ENCODE measurements at regions not wholly inside any gene's neighbourhood (a gene's known extent, or its start where the extent isn't known, plus 50 kb on each side); places are given as distances from the start of the nearest gene placed in this dataset.

DNA sequence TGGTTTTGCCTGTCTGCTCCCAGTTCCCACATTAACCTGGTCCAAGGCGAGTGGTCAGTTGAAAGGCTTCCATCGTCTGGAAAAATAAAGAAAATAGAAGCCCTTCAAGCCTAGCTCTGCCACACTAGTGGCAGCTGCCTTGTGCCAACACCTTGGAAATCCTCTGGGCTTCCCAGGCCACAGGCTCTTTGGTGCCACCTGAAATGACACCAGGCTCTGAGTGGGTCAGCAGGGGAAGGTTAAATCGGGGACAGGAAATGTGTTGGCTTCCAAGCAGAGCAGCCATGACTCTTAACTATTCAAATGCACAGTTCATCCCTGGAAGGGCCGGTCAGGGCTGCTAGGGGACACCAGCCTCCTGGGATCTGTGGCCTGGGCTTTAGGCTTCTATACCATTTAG is 558.7 kb downstream of the MATN1 start (continued):
- TF ChIP-seq, protein P1, sequence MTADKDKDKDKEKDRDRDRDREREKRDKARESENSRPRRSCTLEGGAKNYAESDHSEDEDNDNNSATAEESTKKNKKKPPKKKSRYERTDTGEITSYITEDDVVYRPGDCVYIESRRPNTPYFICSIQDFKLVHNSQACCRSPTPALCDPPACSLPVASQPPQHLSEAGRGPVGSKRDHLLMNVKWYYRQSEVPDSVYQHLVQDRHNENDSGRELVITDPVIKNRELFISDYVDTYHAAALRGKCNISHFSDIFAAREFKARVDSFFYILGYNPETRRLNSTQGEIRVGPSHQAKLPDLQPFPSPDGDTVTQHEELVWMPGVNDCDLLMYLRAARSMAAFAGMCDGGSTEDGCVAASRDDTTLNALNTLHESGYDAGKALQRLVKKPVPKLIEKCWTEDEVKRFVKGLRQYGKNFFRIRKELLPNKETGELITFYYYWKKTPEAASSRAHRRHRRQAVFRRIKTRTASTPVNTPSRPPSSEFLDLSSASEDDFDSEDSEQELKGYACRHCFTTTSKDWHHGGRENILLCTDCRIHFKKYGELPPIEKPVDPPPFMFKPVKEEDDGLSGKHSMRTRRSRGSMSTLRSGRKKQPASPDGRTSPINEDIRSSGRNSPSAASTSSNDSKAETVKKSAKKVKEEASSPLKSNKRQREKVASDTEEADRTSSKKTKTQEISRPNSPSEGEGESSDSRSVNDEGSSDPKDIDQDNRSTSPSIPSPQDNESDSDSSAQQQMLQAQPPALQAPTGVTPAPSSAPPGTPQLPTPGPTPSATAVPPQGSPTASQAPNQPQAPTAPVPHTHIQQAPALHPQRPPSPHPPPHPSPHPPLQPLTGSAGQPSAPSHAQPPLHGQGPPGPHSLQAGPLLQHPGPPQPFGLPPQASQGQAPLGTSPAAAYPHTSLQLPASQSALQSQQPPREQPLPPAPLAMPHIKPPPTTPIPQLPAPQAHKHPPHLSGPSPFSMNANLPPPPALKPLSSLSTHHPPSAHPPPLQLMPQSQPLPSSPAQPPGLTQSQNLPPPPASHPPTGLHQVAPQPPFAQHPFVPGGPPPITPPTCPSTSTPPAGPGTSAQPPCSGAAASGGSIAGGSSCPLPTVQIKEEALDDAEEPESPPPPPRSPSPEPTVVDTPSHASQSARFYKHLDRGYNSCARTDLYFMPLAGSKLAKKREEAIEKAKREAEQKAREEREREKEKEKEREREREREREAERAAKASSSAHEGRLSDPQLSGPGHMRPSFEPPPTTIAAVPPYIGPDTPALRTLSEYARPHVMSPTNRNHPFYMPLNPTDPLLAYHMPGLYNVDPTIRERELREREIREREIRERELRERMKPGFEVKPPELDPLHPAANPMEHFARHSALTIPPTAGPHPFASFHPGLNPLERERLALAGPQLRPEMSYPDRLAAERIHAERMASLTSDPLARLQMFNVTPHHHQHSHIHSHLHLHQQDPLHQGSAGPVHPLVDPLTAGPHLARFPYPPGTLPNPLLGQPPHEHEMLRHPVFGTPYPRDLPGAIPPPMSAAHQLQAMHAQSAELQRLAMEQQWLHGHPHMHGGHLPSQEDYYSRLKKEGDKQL (CRISPR knock-in tag; IDR thresholded peaks at IDR 0.05; ENCODE audit: low read depth): no peak
- TF ChIP-seq KLF13 (CRISPR knock-in tag; IDR thresholded peaks at IDR 0.05) (no peak), FOXA1 (IDR thresholded peaks at IDR 0.05) (no peak), FOXA1 (CRISPR knock-in tag; IDR thresholded peaks at IDR 0.05) (no peak)
- TF ChIP-seq, protein P2, sequence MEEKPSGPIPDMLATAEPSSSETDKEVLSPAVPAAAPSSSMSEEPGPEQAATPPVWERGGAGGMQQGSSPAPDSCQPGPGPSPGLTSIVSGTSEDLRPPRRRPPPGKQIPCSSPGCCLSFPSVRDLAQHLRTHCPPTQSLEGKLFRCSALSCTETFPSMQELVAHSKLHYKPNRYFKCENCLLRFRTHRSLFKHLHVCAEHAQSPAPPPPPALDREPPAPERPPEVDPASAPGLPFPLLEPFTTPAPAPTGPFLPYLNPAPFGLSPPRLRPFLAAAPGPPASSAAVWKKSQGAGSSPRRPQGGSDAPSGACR (CRISPR knock-in tag; IDR thresholded peaks at IDR 0.05): no peak

DNA sequence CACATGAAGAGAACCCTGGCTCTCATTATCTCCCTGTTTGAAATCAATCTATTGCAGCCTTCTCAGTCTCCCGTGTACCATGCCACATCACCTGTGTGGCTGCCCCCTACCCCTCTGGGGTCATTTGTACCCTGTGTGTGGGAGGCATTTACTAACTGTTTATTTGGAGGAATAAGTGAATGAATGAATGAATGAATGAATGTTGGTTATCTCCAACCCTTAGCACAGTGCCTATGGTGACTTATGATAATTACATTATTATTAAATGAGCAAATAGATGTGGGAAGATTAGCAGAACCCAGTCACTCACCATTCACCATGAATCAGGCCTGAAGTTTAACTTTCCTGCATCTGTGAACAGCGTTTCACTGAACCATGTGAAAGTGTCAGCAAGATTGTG is 560.8 kb downstream of the MATN1 start:
- H3K79me2 ChIP-seq (ENCODE audit: insufficient read depth, low read length): no peaks in the 10 kb centered on the region
- H3K36me3 ChIP-seq (replicated peaks in 1 of 2; ENCODE audit: control insufficient read depth in 1 of 2, insufficient read depth in 2 of 2, low read length in 2 of 2): no peaks in the 10 kb centered on the region
- ChIA-PET CTCF (ENCODE audit: low intra/inter-chr PET ratio, low total read pairs) (no interaction called here), POLR2A (no interaction called here)
- no peaks in the 10 kb centered on the region for H3K9me3 ChIP-seq (ENCODE audit: low read length)
- H3K27me3 ChIP-seq (ENCODE audit: control insufficient read depth in 1 of 2, insufficient read depth in 2 of 2, low read length in 2 of 2): peaks cover 0 to 4% of the 10 kb centered on the region in 2 experiments; a peak in 2 of 5 replicates
- H3K4me1 ChIP-seq (ENCODE audit: insufficient read depth, low read length): no peaks in the 10 kb centered on the region
- in situ Hi-C loops (cut with HindIII; ENCODE audit: extremely low pct_ligation_motif_present, low pct_unique_long_range_greater_than_20kb): no loop called here
- 8% methylated on average over 2 of the region's 2 CpGs for WGBS (ENCODE audit: low lambda C conversion rate)
- BruUV-seq (replicated peaks): no TSS peak
- FAIRE-seq (no peak), ATAC-seq (no peak), DNase-seq (ENCODE audit: low spot score) (no peak)
- no peak overlapping the region for H3K9ac ChIP-seq (ENCODE audit: insufficient read depth, low read depth, low read length)
- no peak overlapping the region for H3K27ac ChIP-seq (ENCODE audit: extremely low read length, insufficient read depth, low read length)
- H3K4me3 ChIP-seq (replicated peaks in 1 of 3; ENCODE audit: insufficient read depth in 1 of 3, low read depth in 2 of 3, low read length in 3 of 3): no peak overlapping the region
- H3K4me2 ChIP-seq (ENCODE audit: low read depth, low read length): no peak overlapping the region
- intact Hi-C loops (cut with micrococcal nuclease; ENCODE audit: unreplicated experiment): no loop called here
- H2AFZ ChIP-seq (ENCODE audit: low read length): no peak overlapping the region
- no peaks in the 10 kb centered on the region for H4K20me1 ChIP-seq (ENCODE audit: insufficient read depth, low read length)
- TF ChIP-seq, protein P3, sequence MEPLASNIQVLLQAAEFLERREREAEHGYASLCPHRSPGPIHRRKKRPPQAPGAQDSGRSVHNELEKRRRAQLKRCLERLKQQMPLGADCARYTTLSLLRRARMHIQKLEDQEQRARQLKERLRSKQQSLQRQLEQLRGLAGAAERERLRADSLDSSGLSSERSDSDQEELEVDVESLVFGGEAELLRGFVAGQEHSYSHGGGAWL (CRISPR knock-in tag; IDR thresholded peaks at IDR 0.05): no peak
- TF ChIP-seq, protein P4, sequence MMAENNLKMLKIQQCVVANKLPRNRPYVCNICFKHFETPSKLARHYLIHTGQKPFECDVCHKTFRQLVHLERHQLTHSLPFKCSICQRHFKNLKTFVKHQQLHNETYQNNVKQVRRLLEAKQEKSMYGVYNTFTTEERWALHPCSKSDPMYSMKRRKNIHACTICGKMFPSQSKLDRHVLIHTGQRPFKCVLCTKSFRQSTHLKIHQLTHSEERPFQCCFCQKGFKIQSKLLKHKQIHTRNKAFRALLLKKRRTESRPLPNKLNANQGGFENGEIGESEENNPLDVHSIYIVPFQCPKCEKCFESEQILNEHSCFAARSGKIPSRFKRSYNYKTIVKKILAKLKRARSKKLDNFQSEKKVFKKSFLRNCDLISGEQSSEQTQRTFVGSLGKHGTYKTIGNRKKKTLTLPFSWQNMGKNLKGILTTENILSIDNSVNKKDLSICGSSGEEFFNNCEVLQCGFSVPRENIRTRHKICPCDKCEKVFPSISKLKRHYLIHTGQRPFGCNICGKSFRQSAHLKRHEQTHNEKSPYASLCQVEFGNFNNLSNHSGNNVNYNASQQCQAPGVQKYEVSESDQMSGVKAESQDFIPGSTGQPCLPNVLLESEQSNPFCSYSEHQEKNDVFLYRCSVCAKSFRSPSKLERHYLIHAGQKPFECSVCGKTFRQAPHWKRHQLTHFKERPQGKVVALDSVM (CRISPR knock-in tag; IDR thresholded peaks at IDR 0.05): no peak
- TF ChIP-seq ZNF317 (CRISPR knock-in tag; IDR thresholded peaks at IDR 0.05) (no peak), ZNF567 (CRISPR knock-in tag; IDR thresholded peaks at IDR 0.05; ENCODE audit: borderline replicate concordance) (no peak), ASH2L (IDR thresholded peaks at IDR 0.05; ENCODE audit: insufficient read length, low read depth, low read length) (no peak), ZSCAN30 (CRISPR knock-in tag; IDR thresholded peaks at IDR 0.05) (no peak)
- TF ChIP-seq, protein P5, sequence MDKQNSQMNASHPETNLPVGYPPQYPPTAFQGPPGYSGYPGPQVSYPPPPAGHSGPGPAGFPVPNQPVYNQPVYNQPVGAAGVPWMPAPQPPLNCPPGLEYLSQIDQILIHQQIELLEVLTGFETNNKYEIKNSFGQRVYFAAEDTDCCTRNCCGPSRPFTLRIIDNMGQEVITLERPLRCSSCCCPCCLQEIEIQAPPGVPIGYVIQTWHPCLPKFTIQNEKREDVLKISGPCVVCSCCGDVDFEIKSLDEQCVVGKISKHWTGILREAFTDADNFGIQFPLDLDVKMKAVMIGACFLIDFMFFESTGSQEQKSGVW (CRISPR knock-in tag; IDR thresholded peaks at IDR 0.05; ENCODE audit: borderline replicate concordance): no peak
